Nephron progenitor cell (in vitro differentiated cells): ENCODE measurements at regions not wholly inside any gene's neighbourhood (a gene's known extent, or its start where the extent isn't known, plus 50 kb on each side); places are given as distances from the start of the nearest gene placed in this dataset.
"Not testable (repeated sequence)": the region's sequence is repeated elsewhere in the genome, so short reads cannot be mapped to it uniquely, and the experiment has no call there.

Source experiments
- DNase-seq: peaks from one replicate; pipeline ENCODE4 v3.0.0; 2021
- H3K27ac Mint-ChIP-seq: 2 replicates; pipeline ENCODE4 v1.8.0; 2021; ENCODE audit warnings: mild to moderate bottlenecking, moderate library complexity, mixed read lengths
- H3K27me3 Mint-ChIP-seq: 2 replicates; pipeline ENCODE4 v1.8.0; 2021; ENCODE audit warnings: mild to moderate bottlenecking, low read depth, mixed read lengths; ENCODE audit not compliant: poor library complexity
- H3K36me3 Mint-ChIP-seq: 2 replicates; pipeline ENCODE4 v1.8.0; 2021; ENCODE audit warnings: low read depth, mixed read lengths
- H3K4me1 Mint-ChIP-seq: 2 replicates; pipeline ENCODE4 v1.8.0; 2021; ENCODE audit warnings: mixed read lengths
- H3K4me3 Mint-ChIP-seq: 2 replicates; pipeline ENCODE4 v1.8.0; 2021; ENCODE audit warnings: mild to moderate bottlenecking, moderate library complexity, mixed read lengths
- H3K9me3 Mint-ChIP-seq: 2 replicates; pipeline ENCODE4 v1.8.0; 2021; ENCODE audit warnings: mild to moderate bottlenecking, moderate library complexity, mixed read lengths
- TF ChIP-seq, protein P1 (sequence below): fragments of 200-600 bp; sonication (generic); IDR thresholded peaks from 2 replicates; pipeline ENCODE4 v1.5.0; 2021; ENCODE audit warnings: antibody characterized with exemption

- peaks cover 9% of the 10 kb centered on the region for H3K9me3 Mint-ChIP-seq
- peaks cover 14% of the 10 kb centered on the region for H3K27me3 Mint-ChIP-seq
- H3K4me3 Mint-ChIP-seq, result no peak overlapping the region
Measured at GRCh38 chr14:21768875-21769257, 95.2 kb upstream of the OR4E1 start.

GRCh38 chr14:21768116-21768874 lies 94.7 kb upstream of the OR4E1 start:
- Mint-ChIP-seq H3K27ac (peak overlapping the region; percentile 42), H3K27me3 (peaks cover 14% of the 10 kb centered on the region), H3K4me1 (peaks cover 12% of the 10 kb centered on the region), H3K36me3 (no peaks in the 10 kb centered on the region), H3K4me3 (no peak overlapping the region), H3K9me3 (peaks cover 14% of the 10 kb centered on the region)
- TF ChIP-seq, protein P1, sequence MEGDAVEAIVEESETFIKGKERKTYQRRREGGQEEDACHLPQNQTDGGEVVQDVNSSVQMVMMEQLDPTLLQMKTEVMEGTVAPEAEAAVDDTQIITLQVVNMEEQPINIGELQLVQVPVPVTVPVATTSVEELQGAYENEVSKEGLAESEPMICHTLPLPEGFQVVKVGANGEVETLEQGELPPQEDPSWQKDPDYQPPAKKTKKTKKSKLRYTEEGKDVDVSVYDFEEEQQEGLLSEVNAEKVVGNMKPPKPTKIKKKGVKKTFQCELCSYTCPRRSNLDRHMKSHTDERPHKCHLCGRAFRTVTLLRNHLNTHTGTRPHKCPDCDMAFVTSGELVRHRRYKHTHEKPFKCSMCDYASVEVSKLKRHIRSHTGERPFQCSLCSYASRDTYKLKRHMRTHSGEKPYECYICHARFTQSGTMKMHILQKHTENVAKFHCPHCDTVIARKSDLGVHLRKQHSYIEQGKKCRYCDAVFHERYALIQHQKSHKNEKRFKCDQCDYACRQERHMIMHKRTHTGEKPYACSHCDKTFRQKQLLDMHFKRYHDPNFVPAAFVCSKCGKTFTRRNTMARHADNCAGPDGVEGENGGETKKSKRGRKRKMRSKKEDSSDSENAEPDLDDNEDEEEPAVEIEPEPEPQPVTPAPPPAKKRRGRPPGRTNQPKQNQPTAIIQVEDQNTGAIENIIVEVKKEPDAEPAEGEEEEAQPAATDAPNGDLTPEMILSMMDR, result peak; percentile 56
- DNase-seq, result no peak

More at GRCh38 chr14:21768875-21769257, 95.2 kb upstream of the OR4E1 start:
- H3K4me1 Mint-ChIP-seq, result peaks cover 12% of the 10 kb centered on the region
- no peaks in the 10 kb centered on the region for H3K36me3 Mint-ChIP-seq
- TF ChIP-seq, protein P1, result no peak
- no peak for DNase-seq
- peak overlapping the region; percentile 42 for H3K27ac Mint-ChIP-seq

DNA sequence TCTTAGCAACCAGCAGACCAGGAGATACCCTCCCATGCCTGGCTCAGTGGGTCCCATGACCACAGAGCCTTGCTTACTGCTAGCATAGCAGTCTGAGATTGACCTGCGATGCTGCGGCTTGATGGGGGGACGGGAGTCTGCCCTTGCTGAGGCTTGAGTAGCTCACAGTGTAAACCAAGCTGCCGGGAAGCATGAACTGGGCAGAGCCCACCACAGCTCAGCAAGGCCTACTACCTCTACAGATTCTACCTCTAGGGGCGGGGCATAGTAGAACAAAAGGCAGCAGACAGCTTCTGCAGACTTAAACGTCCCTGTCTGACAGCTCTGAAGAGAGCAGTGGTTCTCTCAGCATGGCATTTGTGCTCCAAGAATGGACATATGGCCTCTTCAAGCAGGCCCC lies 86.7 kb upstream of the OR4E1 start:
- Mint-ChIP-seq H3K9me3 (peaks cover 36% of the 10 kb centered on the region), H3K27me3 (peaks cover 23% of the 10 kb centered on the region)
- DNase-seq, H3K36me3 Mint-ChIP-seq, H3K27ac Mint-ChIP-seq, H3K4me3 Mint-ChIP-seq, H3K4me1 Mint-ChIP-seq: not testable (repeated sequence)

DNA sequence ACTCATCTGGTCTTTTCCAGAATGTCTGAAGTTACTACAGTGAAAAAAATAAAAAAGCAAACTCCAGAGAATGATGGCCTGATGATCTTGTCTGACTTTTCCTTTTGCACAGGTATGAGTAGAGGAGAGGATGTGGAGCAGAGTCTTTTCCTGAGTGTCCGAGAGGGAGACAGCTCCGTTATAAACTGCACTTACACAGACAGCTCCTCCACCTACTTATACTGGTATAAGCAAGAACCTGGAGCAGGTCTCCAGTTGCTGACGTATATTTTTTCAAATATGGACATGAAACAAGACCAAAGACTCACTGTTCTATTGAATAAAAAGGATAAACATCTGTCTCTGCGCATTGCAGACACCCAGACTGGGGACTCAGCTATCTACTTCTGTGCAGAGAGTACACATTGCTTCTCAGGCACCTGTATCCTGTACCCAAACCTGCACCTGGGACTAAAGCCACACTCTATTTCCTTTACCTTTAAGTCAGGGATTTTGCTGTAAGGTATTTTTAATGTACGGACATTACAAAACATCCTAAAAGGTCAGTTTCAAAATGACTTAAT lies 75.8 kb upstream of the OR4E1 start:
- H3K4me1 Mint-ChIP-seq, result peaks cover 5% of the 10 kb centered on the region
- no peak overlapping the region for H3K27ac Mint-ChIP-seq
- no peaks in the 10 kb centered on the region for H3K36me3 Mint-ChIP-seq
- TF ChIP-seq, protein P1, result no peak
- H3K27me3 Mint-ChIP-seq, result peaks cover 24% of the 10 kb centered on the region
- DNase-seq, result no peak
- no peaks in the 10 kb centered on the region for H3K9me3 Mint-ChIP-seq
- H3K4me3 Mint-ChIP-seq, result no peak overlapping the region

DNA sequence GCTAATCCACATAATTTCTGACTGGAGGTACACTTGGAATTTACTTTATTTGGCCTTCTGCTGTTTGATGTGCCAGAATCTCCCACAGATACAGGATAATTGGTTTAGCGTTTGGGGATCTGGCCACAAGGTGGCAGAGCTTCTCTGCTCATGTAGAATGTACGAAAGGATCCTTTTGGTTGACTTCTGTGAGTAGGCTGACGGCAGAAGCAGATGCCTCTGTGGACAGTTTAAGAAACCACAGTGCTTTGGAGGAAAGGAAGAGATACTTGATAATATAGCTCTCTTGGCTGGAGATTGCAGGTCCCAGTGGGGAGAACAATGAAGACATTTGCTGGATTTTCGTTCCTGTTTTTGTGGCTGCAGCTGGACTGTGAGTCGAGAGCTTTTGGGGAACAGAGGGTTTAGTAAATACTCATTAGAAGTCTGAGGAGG lies 75.3 kb upstream of the OR4E1 start:
- Mint-ChIP-seq H3K4me3 (no peak overlapping the region), H3K27me3 (peaks cover 23% of the 10 kb centered on the region), H3K4me1 (peaks cover 5% of the 10 kb centered on the region), H3K27ac (no peak overlapping the region), H3K9me3 (no peaks in the 10 kb centered on the region), H3K36me3 (no peaks in the 10 kb centered on the region)
- TF ChIP-seq, protein P1, result peak; percentile 70
- DNase-seq, result peak; percentile 64

GRCh38 chr14:21735639-21736307 lies 62.2 kb upstream of the OR4E1 start:
- Mint-ChIP-seq H3K36me3 (no peaks in the 10 kb centered on the region), H3K27me3 (peaks cover 49% of the 10 kb centered on the region), H3K9me3 (no peaks in the 10 kb centered on the region), H3K27ac (no peak overlapping the region), H3K4me3 (no peak overlapping the region), H3K4me1 (no peaks in the 10 kb centered on the region)
- no peak for DNase-seq
- TF ChIP-seq, protein P1, result no peak
